IMR-90 (cell line): ENCODE measurements at regions not wholly inside any gene's neighbourhood (a gene's known extent, or its start where the extent isn't known, plus 50 kb on each side); places are given as distances from the start of the nearest gene placed in this dataset.
"Not testable (repeated sequence)": the region's sequence is repeated elsewhere in the genome, so short reads cannot be mapped to it uniquely, and the experiment has no call there.

Source experiments
- ATAC-seq: fragments of 200-7000 bp; cut with Tn5 transposase; 2 replicates; pipeline ENCODE4 v1.9.1; 2020; ENCODE audit warnings: low read depth, mild to moderate bottlenecking, moderate library complexity
- BruUV-seq: library from RNA; stranded (reverse); fragments of 400-500 nt; replicated peaks from 2 replicates; lab custom pipeline; 2021; lab: Mats Ljungman, UMichigan
- CTCF ChIA-PET: fragments of 300-600 bp; formaldehyde crosslinking; extraction: SDS; loops from one replicate; lab custom pipeline; 2021; ENCODE audit warnings: antibody characterized with exemption; lab: Yijun Ruan, JAX
- POLR2A ChIA-PET: fragments of 300-600 bp; sonication (Branson Sonifier 250); formaldehyde crosslinking; loops from one replicate; lab custom pipeline; 2022; ENCODE audit warnings: antibody characterized with exemption; ENCODE audit not compliant: unreplicated experiment; lab: Charles Lee
- DNase-seq: peaks from one replicate; pipeline ENCODE4 v3.0.0; 2013
- H2AFZ ChIP-seq: replicated peaks from 2 replicates; pipeline ENCODE3; 2013; ENCODE audit warnings: low read length, mild to moderate bottlenecking; ENCODE audit not compliant: poor library complexity
- H2AK5ac ChIP-seq: 2 replicates; pipeline ENCODE4 v1.6.1; 2013; ENCODE audit warnings: low read depth, low read length, inconsistent platforms
- H2AK9ac ChIP-seq: replicated peaks from 2 replicates; pipeline ENCODE3; 2013; ENCODE audit warnings: mild to moderate bottlenecking, low read depth, low read length, moderate library complexity; ENCODE audit not compliant: poor library complexity
- H2BK120ac ChIP-seq: 2 replicates; pipeline ENCODE4 v1.6.1; 2013; ENCODE audit warnings: low read depth, low read length, inconsistent platforms
- H2BK15ac ChIP-seq: 3 replicates; pipeline ENCODE4 v1.6.1; 2013; ENCODE audit warnings: low read depth, low read length, inconsistent platforms
- H2BK20ac ChIP-seq: 2 replicates; pipeline ENCODE4 v1.6.1; 2013; ENCODE audit warnings: low read depth, mild to moderate bottlenecking, inconsistent platforms, low read length, moderate library complexity
- H2BK5ac ChIP-seq: 2 replicates; pipeline ENCODE4 v1.6.1; 2013; ENCODE audit warnings: mild to moderate bottlenecking, low read depth, low read length, inconsistent platforms; ENCODE audit not compliant: poor library complexity, severe bottlenecking
- H3K14ac ChIP-seq: replicated peaks from 2 replicates; pipeline ENCODE4 v1.6.1; 2013; ENCODE audit warnings: low read depth, low read length, inconsistent platforms
- H3K18ac ChIP-seq: 2 replicates; pipeline ENCODE4 v1.6.1; 2013; ENCODE audit warnings: low read depth, low read length, control low read depth
- H3K23ac ChIP-seq: 2 replicates; pipeline ENCODE4 v1.6.1; 2013; ENCODE audit warnings: low read depth, low read length, inconsistent platforms
- H3K27ac ChIP-seq: 2 replicates; pipeline ENCODE4 v1.5.1; 2013; ENCODE audit warnings: mild to moderate bottlenecking, control low read depth, low read length; ENCODE audit not compliant: insufficient read depth
- H3K27me3 ChIP-seq: 2 replicates; pipeline ENCODE4 v1.6.1; 2013; ENCODE audit warnings: low read length; ENCODE audit not compliant: control insufficient read depth, insufficient read depth
- H3K36me3 ChIP-seq: 2 replicates; pipeline ENCODE4 v1.6.1; 2013; ENCODE audit warnings: low read length, mixed read lengths; ENCODE audit not compliant: control insufficient read depth, insufficient read depth
- H3K4ac ChIP-seq: 2 replicates; pipeline ENCODE4 v1.6.1; 2013; ENCODE audit warnings: low read depth, low read length, inconsistent platforms
- H3K4me1 ChIP-seq: 2 replicates; pipeline ENCODE4 v1.6.1; 2013; ENCODE audit warnings: low read length, mixed read lengths; ENCODE audit not compliant: control insufficient read depth, insufficient read depth
- H3K4me2 ChIP-seq: 2 replicates; pipeline ENCODE4 v1.6.1; 2013; ENCODE audit warnings: low read depth, mild to moderate bottlenecking, control low read depth, low read length, moderate library complexity
- H3K4me3 ChIP-seq: 2 replicates; pipeline ENCODE4 v1.5.1; 2013; ENCODE audit warnings: low read depth, mild to moderate bottlenecking, control low read depth, low read length, moderate library complexity; ENCODE audit not compliant: insufficient read depth
- H3K56ac ChIP-seq: 2 replicates; pipeline ENCODE4 v1.6.1; 2013; ENCODE audit warnings: low read length, inconsistent platforms; ENCODE audit not compliant: insufficient read depth; ENCODE audit errors: extremely low read depth
- H3K79me1 ChIP-seq, 2 experiments: 2 replicates each; pipeline ENCODE4 v1.6.1; 2013; ENCODE audit warnings: low read length in 2 of 2, inconsistent platforms in 1 of 2, low read depth in 1 of 2
- H3K9ac ChIP-seq: 2 replicates; pipeline ENCODE4 v1.6.1; 2013; ENCODE audit warnings: low read depth, low read length, control low read depth
- H3K9me1 ChIP-seq: 2 replicates; pipeline ENCODE4 v1.6.1; 2013; ENCODE audit warnings: low read length, inconsistent platforms; ENCODE audit not compliant: insufficient read depth
- H3K9me3 ChIP-seq: 2 replicates; pipeline ENCODE4 v1.6.1; 2013; ENCODE audit warnings: low read length; ENCODE audit not compliant: control insufficient read depth, insufficient read depth
- H4K20me1 ChIP-seq: 2 replicates; pipeline ENCODE4 v1.6.1; 2013; ENCODE audit warnings: low read length, inconsistent platforms; ENCODE audit not compliant: insufficient read depth
- H4K5ac ChIP-seq: 2 replicates; pipeline ENCODE4 v1.6.1; 2013; ENCODE audit warnings: mild to moderate bottlenecking, low read depth, low read length, control low read depth
- H4K8ac ChIP-seq, 2 experiments: 2 replicates each; pipeline ENCODE4 v1.6.1; 2013; ENCODE audit warnings: low read depth in 2 of 2, low read length in 2 of 2, control low read depth in 1 of 2, inconsistent platforms in 1 of 2
- H4K91ac ChIP-seq: 2 replicates; pipeline ENCODE4 v1.6.1; 2013; ENCODE audit warnings: low read depth, low read length, inconsistent platforms; ENCODE audit not compliant: insufficient read depth
- WGBS, 2 experiments: methylation state at CpG; one replicate each; pipeline versions ENCODE4 v1.1.5 to v1.1.7; 2013; ENCODE audit warnings: missing lambda C conversion rate in 2 of 2; ENCODE audit not compliant: insufficient read length in 1 of 2; ENCODE audit errors: extremely low coverage in 2 of 2; 5-methylcytosine and 5-hydroxymethylcytosine counted together
- dilution Hi-C: fragments of 300-500 bp; cut with HindIII; formaldehyde crosslinking; loops from one replicate; pipeline ENCODE4 v1.14.3; 2018; ENCODE audit warnings: low sequenced_read_pairs; ENCODE audit not compliant: unreplicated experiment
- in situ Hi-C: fragments of 300-500 bp; cut with MboI; formaldehyde crosslinking; loops from 3 replicates; pipeline ENCODE4 v1.14.3; 2019; ENCODE audit warnings: low sequenced_read_pairs, inconsistent platforms, mixed read lengths
- intact Hi-C: fragments of 100-400 bp; cut with micrococcal nuclease; formaldehyde crosslinking; loops from 2 replicates; pipeline ENCODE4 v1.10.0; 2022

- H3K56ac ChIP-seq, H4K91ac ChIP-seq, H2AFZ ChIP-seq, H3K4ac ChIP-seq, BruUV-seq, H3K14ac ChIP-seq, H3K23ac ChIP-seq, DNase-seq, H3K4me1 ChIP-seq, H4K20me1 ChIP-seq, H4K8ac ChIP-seq, H4K5ac ChIP-seq, intact Hi-C loops, H2BK20ac ChIP-seq, H3K18ac ChIP-seq, dilution Hi-C loops, ATAC-seq, H3K4me2 ChIP-seq, POLR2A ChIA-PET, in situ Hi-C loops, H2BK15ac ChIP-seq, H3K79me1 ChIP-seq, H3K9me1 ChIP-seq, H3K9ac ChIP-seq, H3K36me3 ChIP-seq, H3K4me3 ChIP-seq, CTCF ChIA-PET, H2BK120ac ChIP-seq, H2AK9ac ChIP-seq, H3K27me3 ChIP-seq, H3K27ac ChIP-seq, H2BK5ac ChIP-seq, H2AK5ac ChIP-seq: not testable (repeated sequence)
- peaks cover 13% of the 10 kb centered on the region for H3K9me3 ChIP-seq
- WGBS, 2 experiments = 83% methylated on average over 4 of the region's 6 CpGs; no CpG with 5 or more reads in 1 of the 2 experiments
Observed at GRCh38 chr1:19551837-19552236, 66.5 kb upstream of the CAPZB start.

- H3K27ac ChIP-seq, H3K4me3 ChIP-seq, H3K14ac ChIP-seq, H4K20me1 ChIP-seq, H2BK15ac ChIP-seq, H3K27me3 ChIP-seq, H4K5ac ChIP-seq, H3K18ac ChIP-seq, DNase-seq, H3K79me1 ChIP-seq, H3K9me1 ChIP-seq, intact Hi-C loops, H3K4me1 ChIP-seq, in situ Hi-C loops, H2BK20ac ChIP-seq, H3K23ac ChIP-seq, H2AK5ac ChIP-seq, H2BK120ac ChIP-seq, H4K8ac ChIP-seq, H3K4me2 ChIP-seq, H2AFZ ChIP-seq, H3K9ac ChIP-seq, H3K4ac ChIP-seq, H2AK9ac ChIP-seq, dilution Hi-C loops, H4K91ac ChIP-seq, ATAC-seq, H2BK5ac ChIP-seq, H3K56ac ChIP-seq, CTCF ChIA-PET, BruUV-seq, POLR2A ChIA-PET, H3K36me3 ChIP-seq: not testable (repeated sequence)
- H3K9me3 ChIP-seq = peaks cover 20% of the 10 kb centered on the region
- 100% methylated on average over 2 of the region's 7 CpGs; no CpG with 5 or more reads in 1 of the 2 experiments for WGBS, 2 experiments
Observed at GRCh38 chr1:19550437-19550836, 65.1 kb upstream of the CAPZB start.
